ENCODE measurements at regions not wholly inside any gene's neighbourhood (a gene's known extent, or its start where the extent isn't known, plus 50 kb on each side); places are given as distances from the start of the nearest gene placed in this dataset.

GRCh38 chr2:59427980-59428379 is 1125.5 kb downstream of the BCL11A start (continued):
- TF ChIP-seq, protein P1, sequence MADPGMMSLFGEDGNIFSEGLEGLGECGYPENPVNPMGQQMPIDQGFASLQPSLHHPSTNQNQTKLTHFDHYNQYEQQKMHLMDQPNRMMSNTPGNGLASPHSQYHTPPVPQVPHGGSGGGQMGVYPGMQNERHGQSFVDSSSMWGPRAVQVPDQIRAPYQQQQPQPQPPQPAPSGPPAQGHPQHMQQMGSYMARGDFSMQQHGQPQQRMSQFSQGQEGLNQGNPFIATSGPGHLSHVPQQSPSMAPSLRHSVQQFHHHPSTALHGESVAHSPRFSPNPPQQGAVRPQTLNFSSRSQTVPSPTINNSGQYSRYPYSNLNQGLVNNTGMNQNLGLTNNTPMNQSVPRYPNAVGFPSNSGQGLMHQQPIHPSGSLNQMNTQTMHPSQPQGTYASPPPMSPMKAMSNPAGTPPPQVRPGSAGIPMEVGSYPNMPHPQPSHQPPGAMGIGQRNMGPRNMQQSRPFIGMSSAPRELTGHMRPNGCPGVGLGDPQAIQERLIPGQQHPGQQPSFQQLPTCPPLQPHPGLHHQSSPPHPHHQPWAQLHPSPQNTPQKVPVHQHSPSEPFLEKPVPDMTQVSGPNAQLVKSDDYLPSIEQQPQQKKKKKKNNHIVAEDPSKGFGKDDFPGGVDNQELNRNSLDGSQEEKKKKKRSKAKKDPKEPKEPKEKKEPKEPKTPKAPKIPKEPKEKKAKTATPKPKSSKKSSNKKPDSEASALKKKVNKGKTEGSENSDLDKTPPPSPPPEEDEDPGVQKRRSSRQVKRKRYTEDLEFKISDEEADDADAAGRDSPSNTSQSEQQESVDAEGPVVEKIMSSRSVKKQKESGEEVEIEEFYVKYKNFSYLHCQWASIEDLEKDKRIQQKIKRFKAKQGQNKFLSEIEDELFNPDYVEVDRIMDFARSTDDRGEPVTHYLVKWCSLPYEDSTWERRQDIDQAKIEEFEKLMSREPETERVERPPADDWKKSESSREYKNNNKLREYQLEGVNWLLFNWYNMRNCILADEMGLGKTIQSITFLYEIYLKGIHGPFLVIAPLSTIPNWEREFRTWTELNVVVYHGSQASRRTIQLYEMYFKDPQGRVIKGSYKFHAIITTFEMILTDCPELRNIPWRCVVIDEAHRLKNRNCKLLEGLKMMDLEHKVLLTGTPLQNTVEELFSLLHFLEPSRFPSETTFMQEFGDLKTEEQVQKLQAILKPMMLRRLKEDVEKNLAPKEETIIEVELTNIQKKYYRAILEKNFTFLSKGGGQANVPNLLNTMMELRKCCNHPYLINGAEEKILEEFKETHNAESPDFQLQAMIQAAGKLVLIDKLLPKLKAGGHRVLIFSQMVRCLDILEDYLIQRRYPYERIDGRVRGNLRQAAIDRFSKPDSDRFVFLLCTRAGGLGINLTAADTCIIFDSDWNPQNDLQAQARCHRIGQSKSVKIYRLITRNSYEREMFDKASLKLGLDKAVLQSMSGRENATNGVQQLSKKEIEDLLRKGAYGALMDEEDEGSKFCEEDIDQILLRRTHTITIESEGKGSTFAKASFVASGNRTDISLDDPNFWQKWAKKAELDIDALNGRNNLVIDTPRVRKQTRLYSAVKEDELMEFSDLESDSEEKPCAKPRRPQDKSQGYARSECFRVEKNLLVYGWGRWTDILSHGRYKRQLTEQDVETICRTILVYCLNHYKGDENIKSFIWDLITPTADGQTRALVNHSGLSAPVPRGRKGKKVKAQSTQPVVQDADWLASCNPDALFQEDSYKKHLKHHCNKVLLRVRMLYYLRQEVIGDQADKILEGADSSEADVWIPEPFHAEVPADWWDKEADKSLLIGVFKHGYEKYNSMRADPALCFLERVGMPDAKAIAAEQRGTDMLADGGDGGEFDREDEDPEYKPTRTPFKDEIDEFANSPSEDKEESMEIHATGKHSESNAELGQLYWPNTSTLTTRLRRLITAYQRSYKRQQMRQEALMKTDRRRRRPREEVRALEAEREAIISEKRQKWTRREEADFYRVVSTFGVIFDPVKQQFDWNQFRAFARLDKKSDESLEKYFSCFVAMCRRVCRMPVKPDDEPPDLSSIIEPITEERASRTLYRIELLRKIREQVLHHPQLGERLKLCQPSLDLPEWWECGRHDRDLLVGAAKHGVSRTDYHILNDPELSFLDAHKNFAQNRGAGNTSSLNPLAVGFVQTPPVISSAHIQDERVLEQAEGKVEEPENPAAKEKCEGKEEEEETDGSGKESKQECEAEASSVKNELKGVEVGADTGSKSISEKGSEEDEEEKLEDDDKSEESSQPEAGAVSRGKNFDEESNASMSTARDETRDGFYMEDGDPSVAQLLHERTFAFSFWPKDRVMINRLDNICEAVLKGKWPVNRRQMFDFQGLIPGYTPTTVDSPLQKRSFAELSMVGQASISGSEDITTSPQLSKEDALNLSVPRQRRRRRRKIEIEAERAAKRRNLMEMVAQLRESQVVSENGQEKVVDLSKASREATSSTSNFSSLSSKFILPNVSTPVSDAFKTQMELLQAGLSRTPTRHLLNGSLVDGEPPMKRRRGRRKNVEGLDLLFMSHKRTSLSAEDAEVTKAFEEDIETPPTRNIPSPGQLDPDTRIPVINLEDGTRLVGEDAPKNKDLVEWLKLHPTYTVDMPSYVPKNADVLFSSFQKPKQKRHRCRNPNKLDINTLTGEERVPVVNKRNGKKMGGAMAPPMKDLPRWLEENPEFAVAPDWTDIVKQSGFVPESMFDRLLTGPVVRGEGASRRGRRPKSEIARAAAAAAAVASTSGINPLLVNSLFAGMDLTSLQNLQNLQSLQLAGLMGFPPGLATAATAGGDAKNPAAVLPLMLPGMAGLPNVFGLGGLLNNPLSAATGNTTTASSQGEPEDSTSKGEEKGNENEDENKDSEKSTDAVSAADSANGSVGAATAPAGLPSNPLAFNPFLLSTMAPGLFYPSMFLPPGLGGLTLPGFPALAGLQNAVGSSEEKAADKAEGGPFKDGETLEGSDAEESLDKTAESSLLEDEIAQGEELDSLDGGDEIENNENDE (IDR thresholded peaks at IDR 0.05; ENCODE audit: insufficient replicate concordance, low read length): no peak
- no peak for TF ChIP-seq CEBPB (IDR thresholded peaks at IDR 0.05; ENCODE audit: low read depth, low read length)
- no peak for TF ChIP-seq RFX5 (IDR thresholded peaks at IDR 0.05; ENCODE audit: borderline replicate concordance, low read depth, low read length)
- TF ChIP-seq CHD1 (IDR thresholded peaks at IDR 0.05; ENCODE audit: low read depth, low read length): no peak
- TF ChIP-seq YY1 (IDR thresholded peaks at IDR 0.05; ENCODE audit: low read depth, low read length): no peak
- no peak for TF ChIP-seq EZH2 (IDR thresholded peaks at IDR 0.05; ENCODE audit: low read depth, low read length, severe bottlenecking)
- no peak for TF ChIP-seq SUZ12 (IDR thresholded peaks at IDR 0.05; ENCODE audit: low read length)
- no peak for TF ChIP-seq TCF12 (IDR thresholded peaks at IDR 0.05; ENCODE audit: low read depth, low read length)
- TF ChIP-seq CBX8 (IDR thresholded peaks at IDR 0.05; ENCODE audit: borderline replicate concordance, low read depth, low read length): no peak
- no peak for TF ChIP-seq POU5F1 (IDR thresholded peaks at IDR 0.05; ENCODE audit: low read depth, low read length)
